ENCODE measurements at regions not wholly inside any gene's neighbourhood (a gene's known extent, or its start where the extent isn't known, plus 50 kb on each side); places are given as distances from the start of the nearest gene placed in this dataset.
A peak's percentile ranks its signal among the peaks of the same experiment; 100 is the strongest.

- DNase-seq (ENCODE audit: insufficient read length, low spot score, missing footprints), result no peak
- H3K4me1 ChIP-seq (ENCODE audit: insufficient read depth, low read length), result no peaks in the 10 kb centered on the region
- H2AFZ ChIP-seq (ENCODE audit: low read length), result no peak overlapping the region
- H3K9me3 ChIP-seq (ENCODE audit: low read depth, low read length), result no peaks in the 10 kb centered on the region
- H3K4me3 ChIP-seq (ENCODE audit: insufficient read depth, low read length), result no peak overlapping the region
- no peak overlapping the region for H3K27ac ChIP-seq (ENCODE audit: low read depth, low read length)
- H3K79me2 ChIP-seq (ENCODE audit: insufficient read depth, low read length), result no peaks in the 10 kb centered on the region
- no peaks in the 10 kb centered on the region for H3K36me3 ChIP-seq (ENCODE audit: insufficient read depth, low read length)
- H3K4me2 ChIP-seq (ENCODE audit: insufficient read depth, low read length), result no peak overlapping the region
- H3K27me3 ChIP-seq (ENCODE audit: insufficient read depth, low read length), result no peaks in the 10 kb centered on the region
- no peak for TF ChIP-seq CTCF (IDR thresholded peaks at IDR 0.05; ENCODE audit: extremely low read depth, low read depth, low read length)
- H4K20me1 ChIP-seq (ENCODE audit: insufficient read depth, low read length), result no peaks in the 10 kb centered on the region
Measured at GRCh38 chr13:89115307-89115706, 1444.1 kb downstream of the SLITRK5 start.

GRCh38 chr13:89136678-89137077 is 1465.5 kb downstream of the SLITRK5 start:
- no peak overlapping the region for H3K4me2 ChIP-seq (ENCODE audit: insufficient read depth, low read length)
- H3K4me3 ChIP-seq (ENCODE audit: insufficient read depth, low read length), result no peak overlapping the region
- H3K9me3 ChIP-seq (ENCODE audit: low read depth, low read length), result peaks cover 5% of the 10 kb centered on the region
- no peak overlapping the region for H2AFZ ChIP-seq (ENCODE audit: low read length)
- H4K20me1 ChIP-seq (ENCODE audit: insufficient read depth, low read length), result no peaks in the 10 kb centered on the region
- H3K27me3 ChIP-seq (ENCODE audit: insufficient read depth, low read length), result no peaks in the 10 kb centered on the region
- no peaks in the 10 kb centered on the region for H3K36me3 ChIP-seq (ENCODE audit: insufficient read depth, low read length)
- no peaks in the 10 kb centered on the region for H3K4me1 ChIP-seq (ENCODE audit: insufficient read depth, low read length)
- H3K27ac ChIP-seq (ENCODE audit: low read depth, low read length), result no peak overlapping the region
- no peak for TF ChIP-seq CTCF (IDR thresholded peaks at IDR 0.05; ENCODE audit: extremely low read depth, low read depth, low read length)
- no peaks in the 10 kb centered on the region for H3K79me2 ChIP-seq (ENCODE audit: insufficient read depth, low read length)
- no peak for DNase-seq (ENCODE audit: insufficient read length, low spot score, missing footprints)

DNA sequence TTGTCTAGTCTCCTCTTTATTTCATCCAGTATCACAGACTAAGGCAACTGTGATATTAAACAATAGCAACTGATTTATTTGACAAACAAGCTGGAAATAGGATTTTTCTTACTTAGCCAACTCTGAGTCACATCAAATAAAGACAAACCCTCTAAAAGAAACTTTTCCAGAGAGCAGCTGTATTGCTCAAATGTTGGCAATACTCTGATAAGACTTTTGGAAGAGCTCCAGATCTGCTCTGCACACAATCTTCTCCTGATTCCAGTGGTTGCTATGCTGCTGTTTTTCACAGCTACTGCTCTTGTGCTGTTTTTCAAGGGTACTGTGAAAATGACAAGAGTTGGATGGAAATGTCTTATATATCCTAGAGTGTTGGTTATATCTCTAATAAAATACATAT is 1479.2 kb downstream of the SLITRK5 start:
- no peak overlapping the region for H2AFZ ChIP-seq (ENCODE audit: low read length)
- no peaks in the 10 kb centered on the region for H4K20me1 ChIP-seq (ENCODE audit: insufficient read depth, low read length)
- DNase-seq (ENCODE audit: insufficient read length, low spot score, missing footprints), result peak; percentile 13
- no peak overlapping the region for H3K4me2 ChIP-seq (ENCODE audit: insufficient read depth, low read length)
- H3K4me1 ChIP-seq (ENCODE audit: insufficient read depth, low read length), result no peaks in the 10 kb centered on the region
- H3K4me3 ChIP-seq (ENCODE audit: insufficient read depth, low read length), result no peak overlapping the region
- TF ChIP-seq CTCF (IDR thresholded peaks at IDR 0.05; ENCODE audit: extremely low read depth, low read depth, low read length), result no peak
- H3K9me3 ChIP-seq (ENCODE audit: low read depth, low read length), result no peaks in the 10 kb centered on the region
- no peak overlapping the region for H3K27ac ChIP-seq (ENCODE audit: low read depth, low read length)
- H3K79me2 ChIP-seq (ENCODE audit: insufficient read depth, low read length), result no peaks in the 10 kb centered on the region
- H3K27me3 ChIP-seq (ENCODE audit: insufficient read depth, low read length), result no peaks in the 10 kb centered on the region
- H3K36me3 ChIP-seq (ENCODE audit: insufficient read depth, low read length), result no peaks in the 10 kb centered on the region

- Histone ChIP-seq H3K27me3 (ENCODE audit: insufficient read depth, low read length) (no peaks in the 10 kb centered on the region), H4K20me1 (ENCODE audit: insufficient read depth, low read length) (no peaks in the 10 kb centered on the region), H3K27ac (ENCODE audit: low read depth, low read length) (no peak overlapping the region), H3K4me2 (ENCODE audit: insufficient read depth, low read length) (no peak overlapping the region), H3K4me3 (ENCODE audit: insufficient read depth, low read length) (no peak overlapping the region), H2AFZ (ENCODE audit: low read length) (no peak overlapping the region), H3K4me1 (ENCODE audit: insufficient read depth, low read length) (no peaks in the 10 kb centered on the region), H3K79me2 (ENCODE audit: insufficient read depth, low read length) (no peaks in the 10 kb centered on the region), H3K36me3 (ENCODE audit: insufficient read depth, low read length) (no peaks in the 10 kb centered on the region), H3K9me3 (ENCODE audit: low read depth, low read length) (no peaks in the 10 kb centered on the region)
- TF ChIP-seq CTCF (IDR thresholded peaks at IDR 0.05; ENCODE audit: extremely low read depth, low read depth, low read length), result no peak
- DNase-seq (ENCODE audit: insufficient read length, low spot score, missing footprints), result no peak
Measured at GRCh38 chr13:89153941-89154340, 1482.8 kb downstream of the SLITRK5 start.

Data from osteoblast (primary cell).